HL-60 (cell line): ENCODE measurements at regions not wholly inside any gene's neighbourhood (a gene's known extent, or its start where the extent isn't known, plus 50 kb on each side); places are given as distances from the start of the nearest gene placed in this dataset.

Experiments
- DNase-seq, 2 experiments: peaks; one replicate each; pipeline ENCODE4 v3.0.0-alpha.2; 2010 to 2020; ENCODE audit warnings: low read depth in 1 of 2, low spot score in 1 of 2
- H3K27ac ChIP-seq: fragments of 250-450 bp; sonication (Bioruptor Pico); replicated peaks from 2 replicates; pipeline ENCODE4 v1.5.1; 2020; ENCODE audit warnings: mild to moderate bottlenecking, moderate library complexity
- H3K27me3 ChIP-seq: fragments of 250-450 bp; sonication (Bioruptor Pico); 2 replicates; pipeline ENCODE4 v1.5.1; 2021; ENCODE audit warnings: mild to moderate bottlenecking, moderate library complexity; ENCODE audit not compliant: insufficient read depth, poor library complexity, severe bottlenecking
- H3K4me3 ChIP-seq: replicated peaks from 2 replicates; pipeline ENCODE4 v1.5.1; 2011; ENCODE audit warnings: mild to moderate bottlenecking, control low read depth, low read length; ENCODE audit not compliant: insufficient read depth
- CTCF ChIP-seq: IDR thresholded peaks from one replicate; pipeline ENCODE4 v1.5.1; 2011; ENCODE audit warnings: low read length, control low read depth, inconsistent platforms; ENCODE audit not compliant: insufficient read depth
- GABPA ChIP-seq: IDR thresholded peaks from 2 replicates; pipeline ENCODE4 v1.6.1; 2012; ENCODE audit warnings: low read depth
- POLR2AphosphoS5 ChIP-seq: IDR thresholded peaks from 2 replicates; pipeline ENCODE4 v1.6.1; 2012; ENCODE audit warnings: low read depth
- SPI1 ChIP-seq: IDR thresholded peaks from 2 replicates; pipeline ENCODE4 v1.6.1; 2012; ENCODE audit warnings: low read depth, mild to moderate bottlenecking, borderline replicate concordance
- TF ChIP-seq, protein P1 (sequence below): IDR thresholded peaks from 2 replicates; pipeline ENCODE4 v1.6.1; 2012; ENCODE audit warnings: low read depth; ENCODE audit not compliant: insufficient replicate concordance

DNA sequence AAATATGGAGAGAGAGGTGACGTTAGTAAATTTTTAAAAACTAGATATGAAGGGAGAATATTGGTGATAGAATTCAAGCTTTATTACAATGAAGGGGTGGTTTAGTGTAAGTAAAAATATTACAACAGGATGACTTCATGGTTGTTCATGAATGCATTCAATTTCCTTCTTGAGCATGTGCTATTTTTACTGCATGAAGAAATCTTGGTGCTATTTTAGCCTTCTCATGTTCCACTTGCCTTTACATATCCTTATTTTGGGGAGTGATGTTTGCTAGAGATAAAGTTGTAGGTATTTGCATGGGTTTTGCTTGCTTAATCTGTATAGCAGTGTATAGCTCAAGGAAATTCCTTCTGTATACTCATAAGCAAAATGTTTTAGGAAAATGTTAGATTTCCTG is 195.0 kb upstream of the MMADHC start:
- H3K4me3 ChIP-seq = no peak overlapping the region
- H3K27ac ChIP-seq = no peak overlapping the region
- H3K27me3 ChIP-seq = no peaks in the 10 kb centered on the region
- no peak for TF ChIP-seq GABPA
- TF ChIP-seq, protein P1, sequence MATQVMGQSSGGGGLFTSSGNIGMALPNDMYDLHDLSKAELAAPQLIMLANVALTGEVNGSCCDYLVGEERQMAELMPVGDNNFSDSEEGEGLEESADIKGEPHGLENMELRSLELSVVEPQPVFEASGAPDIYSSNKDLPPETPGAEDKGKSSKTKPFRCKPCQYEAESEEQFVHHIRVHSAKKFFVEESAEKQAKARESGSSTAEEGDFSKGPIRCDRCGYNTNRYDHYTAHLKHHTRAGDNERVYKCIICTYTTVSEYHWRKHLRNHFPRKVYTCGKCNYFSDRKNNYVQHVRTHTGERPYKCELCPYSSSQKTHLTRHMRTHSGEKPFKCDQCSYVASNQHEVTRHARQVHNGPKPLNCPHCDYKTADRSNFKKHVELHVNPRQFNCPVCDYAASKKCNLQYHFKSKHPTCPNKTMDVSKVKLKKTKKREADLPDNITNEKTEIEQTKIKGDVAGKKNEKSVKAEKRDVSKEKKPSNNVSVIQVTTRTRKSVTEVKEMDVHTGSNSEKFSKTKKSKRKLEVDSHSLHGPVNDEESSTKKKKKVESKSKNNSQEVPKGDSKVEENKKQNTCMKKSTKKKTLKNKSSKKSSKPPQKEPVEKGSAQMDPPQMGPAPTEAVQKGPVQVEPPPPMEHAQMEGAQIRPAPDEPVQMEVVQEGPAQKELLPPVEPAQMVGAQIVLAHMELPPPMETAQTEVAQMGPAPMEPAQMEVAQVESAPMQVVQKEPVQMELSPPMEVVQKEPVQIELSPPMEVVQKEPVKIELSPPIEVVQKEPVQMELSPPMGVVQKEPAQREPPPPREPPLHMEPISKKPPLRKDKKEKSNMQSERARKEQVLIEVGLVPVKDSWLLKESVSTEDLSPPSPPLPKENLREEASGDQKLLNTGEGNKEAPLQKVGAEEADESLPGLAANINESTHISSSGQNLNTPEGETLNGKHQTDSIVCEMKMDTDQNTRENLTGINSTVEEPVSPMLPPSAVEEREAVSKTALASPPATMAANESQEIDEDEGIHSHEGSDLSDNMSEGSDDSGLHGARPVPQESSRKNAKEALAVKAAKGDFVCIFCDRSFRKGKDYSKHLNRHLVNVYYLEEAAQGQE = no peak
- no peak for TF ChIP-seq SPI1
- no peak for TF ChIP-seq CTCF
- TF ChIP-seq POLR2AphosphoS5 = no peak
- DNase-seq = no peak

- TF ChIP-seq GABPA (no peak), POLR2AphosphoS5 (no peak), CTCF (no peak), SPI1 (no peak)
- TF ChIP-seq, protein P1 = no peak
- no peak for DNase-seq
- no peak overlapping the region for H3K4me3 ChIP-seq
- no peaks in the 10 kb centered on the region for H3K27me3 ChIP-seq
- no peak overlapping the region for H3K27ac ChIP-seq
These were observed 193.8 kb upstream of the MMADHC start for GRCh38 chr2:149781263-149781808.

- TF ChIP-seq CTCF (no peak), GABPA (no peak), SPI1 (no peak), POLR2AphosphoS5 (no peak)
- TF ChIP-seq, protein P1 = no peak
- Histone ChIP-seq H3K4me3 (no peak overlapping the region), H3K27me3 (no peaks in the 10 kb centered on the region), H3K27ac (no peak overlapping the region)
- DNase-seq = no peak
These were observed 185.4 kb upstream of the MMADHC start for GRCh38 chr2:149773006-149773405.
